H9 (cell line): ENCODE measurements at regions not wholly inside any gene's neighbourhood (a gene's known extent, or its start where the extent isn't known, plus 50 kb on each side); places are given as distances from the start of the nearest gene placed in this dataset.
"Not testable (repeated sequence)": the region's sequence is repeated elsewhere in the genome, so short reads cannot be mapped to it uniquely, and the experiment has no call there.

ENCODE experiments used
- DNase-seq: peaks from one replicate; pipeline ENCODE4 v3.0.0-alpha.2; 2017
- H2AFZ ChIP-seq: one replicate; pipeline ENCODE4 v1.6.1; 2013; ENCODE audit warnings: mild to moderate bottlenecking, low read length, control low read depth, moderate library complexity
- H2AK5ac ChIP-seq: 2 replicates; pipeline ENCODE4 v1.6.1; 2013; ENCODE audit warnings: low read length, control low read depth, mixed read lengths; ENCODE audit not compliant: insufficient read length
- H2BK120ac ChIP-seq: one replicate; pipeline ENCODE4 v1.6.1; 2013; ENCODE audit warnings: low read depth, mild to moderate bottlenecking, low read length, control low read depth, inconsistent platforms; ENCODE audit not compliant: poor library complexity, severe bottlenecking
- H2BK12ac ChIP-seq: 2 replicates; pipeline ENCODE4 v1.6.1; 2013; ENCODE audit warnings: low read length, control low read depth, mixed read lengths, low read depth; ENCODE audit not compliant: insufficient read length
- H2BK15ac ChIP-seq: 2 replicates; pipeline ENCODE4 v1.6.1; 2013; ENCODE audit warnings: low read depth, low read length, control low read depth
- H2BK20ac ChIP-seq: one replicate; pipeline ENCODE4 v1.6.1; 2013; ENCODE audit warnings: low read depth, mild to moderate bottlenecking, low read length, control low read depth, inconsistent platforms; ENCODE audit not compliant: poor library complexity, severe bottlenecking
- H2BK5ac ChIP-seq: 2 replicates; pipeline ENCODE4 v1.6.1; 2013; ENCODE audit warnings: low read length, control low read depth, mixed read lengths; ENCODE audit not compliant: insufficient read length
- H3K14ac ChIP-seq: 2 replicates; pipeline ENCODE4 v1.6.1; 2013; ENCODE audit warnings: low read length, control low read depth; ENCODE audit not compliant: insufficient read depth
- H3K18ac ChIP-seq: 2 replicates; pipeline ENCODE4 v1.6.1; 2013; ENCODE audit warnings: low read depth, mild to moderate bottlenecking, mixed read lengths, low read length, control low read depth; ENCODE audit not compliant: insufficient read length
- H3K23ac ChIP-seq: 2 replicates; pipeline ENCODE4 v1.6.1; 2013; ENCODE audit warnings: low read length, control low read depth, mixed read lengths, low read depth; ENCODE audit not compliant: insufficient read length
- H3K23me2 ChIP-seq: 2 replicates; pipeline ENCODE4 v1.6.1; 2013; ENCODE audit warnings: low read depth, mild to moderate bottlenecking, mixed read lengths, low read length, control low read depth; ENCODE audit not compliant: insufficient read length, poor library complexity, severe bottlenecking
- H3K27ac ChIP-seq: 2 replicates; pipeline ENCODE4 v1.5.1; 2013; ENCODE audit warnings: low read length, control low read depth, mixed read lengths, low read depth; ENCODE audit not compliant: insufficient read length
- H3K27me3 ChIP-seq: 2 replicates; pipeline ENCODE4 v1.6.1; 2013; ENCODE audit warnings: low read length, control low read depth, inconsistent platforms; ENCODE audit not compliant: insufficient read depth
- H3K4ac ChIP-seq: 2 replicates; pipeline ENCODE4 v1.6.1; 2013; ENCODE audit warnings: low read depth, mild to moderate bottlenecking, control low read depth, inconsistent platforms, low read length, moderate library complexity
- H3K4me1 ChIP-seq: 2 replicates; pipeline ENCODE4 v1.6.1; 2013; ENCODE audit warnings: low read length, control low read depth, inconsistent platforms; ENCODE audit not compliant: insufficient read depth
- H3K4me2 ChIP-seq: 2 replicates; pipeline ENCODE4 v1.6.1; 2013; ENCODE audit warnings: low read length, control low read depth, mixed read lengths; ENCODE audit not compliant: insufficient read length, insufficient read depth
- H3K56ac ChIP-seq: 2 replicates; pipeline ENCODE4 v1.6.1; 2013; ENCODE audit warnings: low read depth, mild to moderate bottlenecking, mixed read lengths, low read length, control low read depth; ENCODE audit not compliant: insufficient read length
- H3K79me1 ChIP-seq: 2 replicates; pipeline ENCODE4 v1.6.1; 2013; ENCODE audit warnings: low read depth, mild to moderate bottlenecking, moderate library complexity, low read length, control low read depth, inconsistent platforms; ENCODE audit not compliant: insufficient read depth, poor library complexity, severe bottlenecking
- H3K79me2 ChIP-seq: 2 replicates; pipeline ENCODE4 v1.6.1; 2013; ENCODE audit warnings: low read length, control low read depth, inconsistent platforms; ENCODE audit not compliant: insufficient read depth
- H3K9ac ChIP-seq: 2 replicates; pipeline ENCODE4 v1.6.1; 2013; ENCODE audit warnings: low read length, control low read depth, mixed read lengths; ENCODE audit not compliant: insufficient read length; ENCODE audit errors: extremely low read depth
- H3K9me3 ChIP-seq: one replicate; pipeline ENCODE4 v1.6.1; 2013; ENCODE audit warnings: low read depth, low read length, inconsistent platforms; ENCODE audit not compliant: control insufficient read depth
- H3T11ph ChIP-seq: one replicate; pipeline ENCODE4 v1.6.1; 2013; ENCODE audit warnings: mild to moderate bottlenecking, low read length, control low read depth, inconsistent platforms
- H4K20me1 ChIP-seq: one replicate; pipeline ENCODE4 v1.6.1; 2013; ENCODE audit not compliant: control insufficient read depth, insufficient read length, insufficient read depth
- H4K5ac ChIP-seq: 2 replicates; pipeline ENCODE4 v1.6.1; 2013; ENCODE audit warnings: low read depth, mild to moderate bottlenecking, mixed read lengths, low read length, control low read depth; ENCODE audit not compliant: insufficient read length
- H4K8ac ChIP-seq: replicated peaks from 2 replicates; pipeline ENCODE4 v1.6.1; 2013; ENCODE audit warnings: low read length, control low read depth, mixed read lengths, low read depth; ENCODE audit not compliant: insufficient read length
- H4K91ac ChIP-seq: 2 replicates; pipeline ENCODE4 v1.6.1; 2013; ENCODE audit warnings: low read depth, mild to moderate bottlenecking, moderate library complexity, mixed read lengths, low read length, control low read depth; ENCODE audit not compliant: insufficient read length
- H3K27ac Mint-ChIP-seq, 3 experiments: 2 replicates in 2 of 3; 3 replicates in 1 of 3; pipeline ENCODE4 v1.8.0; 2020 to 2021; ENCODE audit warnings: mixed read lengths in 3 of 3, mild to moderate bottlenecking in 1 of 3, moderate library complexity in 1 of 3
- H3K27me3 Mint-ChIP-seq: 2 replicates; pipeline ENCODE4 v1.8.0; 2021; ENCODE audit warnings: low read depth, mild to moderate bottlenecking, moderate library complexity, mixed read lengths
- H3K36me3 Mint-ChIP-seq, 3 experiments: 2 replicates in 2 of 3; 3 replicates in 1 of 3; pipeline ENCODE4 v1.8.0; 2020 to 2021; ENCODE audit warnings: low read depth in 3 of 3, mixed read lengths in 3 of 3; ENCODE audit not compliant: insufficient read depth in 1 of 3
- H3K4me1 Mint-ChIP-seq, 2 experiments: 2 replicates each; pipeline ENCODE4 v1.8.0; 2020; ENCODE audit warnings: mixed read lengths in 2 of 2
- H3K4me3 Mint-ChIP-seq, 2 experiments: 2 replicates in 1 of 2; 3 replicates in 1 of 2; pipeline ENCODE4 v1.8.0; 2020 to 2021; ENCODE audit warnings: mild to moderate bottlenecking in 2 of 2, mixed read lengths in 2 of 2, moderate library complexity in 1 of 2
- H3K9me3 Mint-ChIP-seq, 2 experiments: 2 replicates in 1 of 2; 3 replicates in 1 of 2; pipeline ENCODE4 v1.8.0; 2020; ENCODE audit warnings: mild to moderate bottlenecking in 2 of 2, mixed read lengths in 2 of 2, moderate library complexity in 1 of 2
- WGBS: extraction: QIAGEN DNeasy Blood & Tissue Kit; methylation state at CpG from one replicate; pipeline ENCODE4 v1.1.7; 2013; ENCODE audit warnings: missing lambda C conversion rate, low lambda C conversion rate, mixed read lengths; ENCODE audit not compliant: insufficient read length; ENCODE audit errors: extremely low coverage; 5-methylcytosine and 5-hydroxymethylcytosine counted together
- TF ChIP-seq, protein P1 (sequence below): fragments of 200-600 bp; sonication (generic); conservative IDR thresholded peaks from 3 replicates; pipeline ENCODE4 v1.8.0; 2021; ENCODE audit warnings: antibody characterized with exemption, mild to moderate bottlenecking

DNA sequence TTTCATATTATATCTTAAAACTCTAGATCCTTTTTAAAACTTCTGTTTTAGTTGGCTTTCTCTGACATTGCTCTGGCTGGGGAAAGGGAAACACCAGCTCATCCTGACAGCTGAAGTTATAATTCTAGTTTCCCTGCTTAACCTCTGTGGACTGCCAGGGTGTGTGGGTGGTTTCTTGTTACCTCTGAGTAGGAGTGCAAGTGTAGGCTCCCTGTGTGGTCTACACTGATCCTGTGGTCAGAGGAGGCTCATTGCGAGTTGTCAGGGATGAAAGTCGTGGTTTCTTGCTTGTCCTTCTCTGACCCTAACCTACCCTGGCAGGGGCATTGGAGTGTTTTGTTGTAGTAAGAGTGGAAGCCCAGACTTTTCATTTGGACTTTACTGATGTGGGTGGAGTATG, 221.0 kb downstream of the UTP18 start:
- H3K4me2 ChIP-seq, result no peak overlapping the region
- no peaks in the 10 kb centered on the region for H3K9me3 ChIP-seq
- Mint-ChIP-seq H3K4me3 (no peak overlapping the region), H3K36me3 (peaks cover 1 to 14% (median 4%) of the 10 kb centered on the region in 3 experiments; a peak in 3 of 7 replicates), H3K27ac (no peak overlapping the region), H3K9me3 (peaks cover 8 to 10% of the 10 kb centered on the region in 2 experiments), H3K4me1 (peaks cover 5 to 8% of the 10 kb centered on the region in 2 experiments), H3K27me3 (peaks cover 2% of the 10 kb centered on the region)
- H3K4ac ChIP-seq, result no peak overlapping the region
- no peak overlapping the region for H2BK120ac ChIP-seq
- H3K4me1 ChIP-seq, result no peaks in the 10 kb centered on the region
- H3K79me1 ChIP-seq, result no peaks in the 10 kb centered on the region
- H3K27ac ChIP-seq, result no peak overlapping the region
- no peaks in the 10 kb centered on the region for H3K23me2 ChIP-seq
- no peaks in the 10 kb centered on the region; the same call in 1 of the 2 replicates for H3K27me3 ChIP-seq
- H2BK20ac ChIP-seq, result no peak overlapping the region
- no peaks in the 10 kb centered on the region for H4K20me1 ChIP-seq
- TF ChIP-seq, protein P1, sequence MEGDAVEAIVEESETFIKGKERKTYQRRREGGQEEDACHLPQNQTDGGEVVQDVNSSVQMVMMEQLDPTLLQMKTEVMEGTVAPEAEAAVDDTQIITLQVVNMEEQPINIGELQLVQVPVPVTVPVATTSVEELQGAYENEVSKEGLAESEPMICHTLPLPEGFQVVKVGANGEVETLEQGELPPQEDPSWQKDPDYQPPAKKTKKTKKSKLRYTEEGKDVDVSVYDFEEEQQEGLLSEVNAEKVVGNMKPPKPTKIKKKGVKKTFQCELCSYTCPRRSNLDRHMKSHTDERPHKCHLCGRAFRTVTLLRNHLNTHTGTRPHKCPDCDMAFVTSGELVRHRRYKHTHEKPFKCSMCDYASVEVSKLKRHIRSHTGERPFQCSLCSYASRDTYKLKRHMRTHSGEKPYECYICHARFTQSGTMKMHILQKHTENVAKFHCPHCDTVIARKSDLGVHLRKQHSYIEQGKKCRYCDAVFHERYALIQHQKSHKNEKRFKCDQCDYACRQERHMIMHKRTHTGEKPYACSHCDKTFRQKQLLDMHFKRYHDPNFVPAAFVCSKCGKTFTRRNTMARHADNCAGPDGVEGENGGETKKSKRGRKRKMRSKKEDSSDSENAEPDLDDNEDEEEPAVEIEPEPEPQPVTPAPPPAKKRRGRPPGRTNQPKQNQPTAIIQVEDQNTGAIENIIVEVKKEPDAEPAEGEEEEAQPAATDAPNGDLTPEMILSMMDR, result no peak
- no peak overlapping the region for H4K91ac ChIP-seq
- no peak overlapping the region for H2BK5ac ChIP-seq
- no peak overlapping the region for H3K18ac ChIP-seq
- H3K23ac ChIP-seq, result no peak overlapping the region
- no peak for DNase-seq
- no peak overlapping the region for H2AFZ ChIP-seq
- no peak overlapping the region for H4K5ac ChIP-seq
- no peak overlapping the region for H3K56ac ChIP-seq
- WGBS, result no CpG with 5 or more reads among the region's 2 CpGs
- H3K9ac ChIP-seq, result no peak overlapping the region
- H4K8ac ChIP-seq, result no peak overlapping the region
- H2BK12ac ChIP-seq, result no peak overlapping the region
- H3K79me2 ChIP-seq, result no peaks in the 10 kb centered on the region
- H3T11ph ChIP-seq, result no peak overlapping the region
- H2AK5ac ChIP-seq, result no peak overlapping the region
- no peak overlapping the region for H3K14ac ChIP-seq
- no peak overlapping the region for H2BK15ac ChIP-seq

DNA sequence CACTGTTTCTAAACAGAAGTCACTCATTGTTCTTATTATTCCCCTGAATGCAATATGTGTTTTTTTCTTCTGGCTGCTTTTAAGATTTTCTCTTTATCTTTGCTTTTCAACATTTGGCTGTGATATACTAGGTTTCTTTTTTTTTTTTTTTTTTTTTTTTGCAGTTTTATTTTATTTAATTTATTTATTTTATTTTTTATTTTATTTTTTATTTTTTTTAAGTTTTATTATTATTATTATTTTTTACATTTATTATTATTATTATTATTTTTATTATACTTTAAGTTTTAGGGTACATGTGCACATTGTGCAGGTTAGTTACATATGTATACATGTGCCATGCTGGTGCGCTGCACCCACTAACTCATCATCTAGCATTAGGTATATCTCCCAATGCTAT, 221.9 kb downstream of the UTP18 start:
- not testable (repeated sequence) for H3K79me2 ChIP-seq, DNase-seq, H3K23me2 ChIP-seq, H3K4me1 ChIP-seq, H3K4me2 ChIP-seq, H4K8ac ChIP-seq, H3T11ph ChIP-seq, H2BK20ac ChIP-seq, H4K5ac ChIP-seq, H2AFZ ChIP-seq, H3K9me3 ChIP-seq, H2BK15ac ChIP-seq, H2BK120ac ChIP-seq, H4K20me1 ChIP-seq, H3K79me1 ChIP-seq, H3K27ac Mint-ChIP-seq, H3K9ac ChIP-seq, H3K4me3 Mint-ChIP-seq, H3K18ac ChIP-seq, H4K91ac ChIP-seq, H2BK5ac ChIP-seq, H2BK12ac ChIP-seq, H2AK5ac ChIP-seq, H3K14ac ChIP-seq, H3K27ac ChIP-seq, H3K27me3 Mint-ChIP-seq, H3K4me1 Mint-ChIP-seq, H3K4ac ChIP-seq, H3K27me3 ChIP-seq, H3K56ac ChIP-seq, H3K23ac ChIP-seq
- H3K9me3 Mint-ChIP-seq, result peaks cover 8 to 10% of the 10 kb centered on the region in 2 experiments
- WGBS, result no CpG with 5 or more reads among the region's 1 CpG
- peaks cover 1 to 14% (median 4%) of the 10 kb centered on the region in 3 experiments; a peak in 3 of 7 replicates for H3K36me3 Mint-ChIP-seq
